Keratinocyte (primary cell): ENCODE measurements at regions not wholly inside any gene's neighbourhood (a gene's known extent, or its start where the extent isn't known, plus 50 kb on each side); places are given as distances from the start of the nearest gene placed in this dataset.

Experiments used
- DNase-seq: peaks from one replicate; pipeline ENCODE4 v3.0.0-alpha.2; 2011; ENCODE audit warnings: low read depth, missing footprints, low spot score
- FAIRE-seq: peaks from 2 replicates; lab custom pipeline; 2011; peaks lifted over from hg19 to GRCh38; lab: Jason Lieb, UNC
- H2AFZ ChIP-seq: 2 replicates; pipeline ENCODE4 v1.6.0; 2012; ENCODE audit warnings: low read length, control low read depth, inconsistent platforms; ENCODE audit not compliant: control insufficient read depth
- H3K27ac ChIP-seq: 2 replicates; pipeline ENCODE4 v1.5.1; 2011; ENCODE audit warnings: low read length; ENCODE audit not compliant: control insufficient read depth, insufficient read depth
- H3K27me3 ChIP-seq: 3 replicates; pipeline ENCODE4 v1.6.0; 2011; ENCODE audit warnings: low read length; ENCODE audit not compliant: control insufficient read depth, insufficient read depth; ENCODE audit errors: extremely low read depth
- H3K36me3 ChIP-seq, 2 experiments: 2 replicates in 1 of 2; 3 replicates in 1 of 2; pipeline ENCODE4 v1.5.1; 2011; ENCODE audit warnings: low read length in 2 of 2, mild to moderate bottlenecking in 1 of 2; ENCODE audit not compliant: control insufficient read depth in 2 of 2, insufficient read depth in 2 of 2; ENCODE audit errors: extremely low read depth in 1 of 2
- H3K4me1 ChIP-seq: 3 replicates; pipeline ENCODE4 v1.5.1; 2011; ENCODE audit warnings: low read length; ENCODE audit not compliant: control insufficient read depth, insufficient read depth; ENCODE audit errors: extremely low read depth
- H3K4me2 ChIP-seq: 3 replicates; pipeline ENCODE4 v1.6.0; 2011; ENCODE audit warnings: low read depth, low read length; ENCODE audit not compliant: control insufficient read depth, insufficient read depth; ENCODE audit errors: extremely low read depth
- H3K4me3 ChIP-seq, 3 experiments: fragments of 200-600 bp in 1 of 3; sonication (generic) in 1 of 3; 2 replicates in 2 of 3; 3 replicates in 1 of 3; pipeline ENCODE4 v1.5.1; 2011 to 2016; ENCODE audit warnings: low read length in 3 of 3, mild to moderate bottlenecking in 3 of 3, control low read depth in 2 of 3, inconsistent platforms in 1 of 3, low read depth in 1 of 3, mixed read lengths in 1 of 3, mixed run types in 1 of 3, moderate library complexity in 1 of 3; ENCODE audit not compliant: control insufficient read depth in 2 of 3, insufficient read depth in 2 of 3; ENCODE audit errors: extremely low read depth in 1 of 3
- H3K79me2 ChIP-seq: 2 replicates; pipeline ENCODE4 v1.6.0; 2012; ENCODE audit warnings: low read length; ENCODE audit not compliant: control insufficient read depth, insufficient read depth
- H3K9ac ChIP-seq: 3 replicates; pipeline ENCODE4 v1.6.0; 2011; ENCODE audit warnings: low read length; ENCODE audit not compliant: control insufficient read depth, insufficient read depth; ENCODE audit errors: extremely low read depth
- H3K9me1 ChIP-seq: 3 replicates; pipeline ENCODE4 v1.6.0; 2011; ENCODE audit warnings: low read length; ENCODE audit not compliant: control insufficient read depth, insufficient read depth; ENCODE audit errors: extremely low read depth
- H3K9me3 ChIP-seq: 2 replicates; pipeline ENCODE4 v1.5.1; 2012; ENCODE audit warnings: low read depth, low read length; ENCODE audit not compliant: control insufficient read depth
- H4K20me1 ChIP-seq: 3 replicates; pipeline ENCODE4 v1.6.0; 2011; ENCODE audit warnings: low read length; ENCODE audit not compliant: control insufficient read depth, insufficient read depth; ENCODE audit errors: extremely low read depth
- CTCF ChIP-seq, 3 experiments: IDR thresholded peaks in 1 of 3; conservative IDR thresholded peaks in 1 of 3; optimal IDR thresholded peaks in 1 of 3; 2 replicates in 2 of 3; 3 replicates in 1 of 3; pipeline versions ENCODE3 to v1.5.1; 2011; ENCODE audit warnings: low read length in 3 of 3, mild to moderate bottlenecking in 3 of 3, moderate library complexity in 2 of 3, control low read depth in 1 of 3, inconsistent platforms in 1 of 3; ENCODE audit not compliant: insufficient read depth in 2 of 3; ENCODE audit errors: extremely low read depth in 1 of 3
- EZH2 ChIP-seq: IDR thresholded peaks from one replicate; pipeline ENCODE4 v1.6.1; 2012; ENCODE audit warnings: inconsistent platforms, mild to moderate bottlenecking, low read length, moderate library complexity
- dilution Hi-C: fragments of 300-500 bp; cut with MboI; formaldehyde crosslinking; loops from one replicate; pipeline ENCODE4 v1.7.0; 2020; ENCODE audit warnings: low sequenced_read_pairs; ENCODE audit not compliant: extremely low pct_ligation_motif_present

DNA sequence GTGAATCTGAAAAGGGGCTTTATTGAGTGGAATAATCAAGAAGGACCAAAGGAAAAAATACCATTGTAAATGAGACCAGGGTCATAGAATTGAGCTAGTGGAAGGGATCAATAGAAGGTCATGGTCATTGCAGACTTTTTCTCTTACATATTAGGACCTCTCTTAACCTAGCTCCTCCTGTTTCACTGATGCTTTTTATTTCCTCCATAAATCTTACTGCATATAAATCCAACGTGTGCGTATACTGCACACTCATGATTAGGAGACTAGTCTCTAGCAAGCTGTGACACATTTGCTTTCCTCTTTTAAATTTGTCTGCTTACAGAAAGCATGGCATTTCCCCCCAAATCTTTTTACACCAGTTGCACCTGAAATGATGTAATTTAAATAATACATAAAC is 179.6 kb upstream of the B3GALT2 start:
- H3K27ac ChIP-seq, result no peak overlapping the region
- no peak overlapping the region for H2AFZ ChIP-seq
- no peak overlapping the region for H3K9ac ChIP-seq
- no peaks in the 10 kb centered on the region for H3K27me3 ChIP-seq
- H3K9me3 ChIP-seq, result no peaks in the 10 kb centered on the region
- TF ChIP-seq EZH2, result no peak
- H3K79me2 ChIP-seq, result no peaks in the 10 kb centered on the region
- dilution Hi-C loops, result no loop called here
- no peak for DNase-seq
- no peaks in the 10 kb centered on the region for H4K20me1 ChIP-seq
- no peak for FAIRE-seq
- no peaks in the 10 kb centered on the region for H3K9me1 ChIP-seq
- no peak overlapping the region for H3K4me3 ChIP-seq
- no peaks in the 10 kb centered on the region for H3K4me1 ChIP-seq
- H3K36me3 ChIP-seq, result no peaks in the 10 kb centered on the region
- H3K4me2 ChIP-seq, result no peak overlapping the region

GRCh38 chr1:193359631-193360030 is 173.2 kb upstream of the B3GALT2 start:
- FAIRE-seq (no peak), DNase-seq (no peak)
- H3K9ac ChIP-seq, result no peak overlapping the region
- H3K9me1 ChIP-seq, result no peaks in the 10 kb centered on the region
- H3K4me3 ChIP-seq, result no peak overlapping the region
- no peak overlapping the region for H2AFZ ChIP-seq
- TF ChIP-seq EZH2 (no peak), CTCF (optimal IDR thresholded peaks at IDR 0.05 in 1 of 3, IDR thresholded peaks at IDR 0.05 in 1 of 3, conservative IDR thresholded peaks at IDR 0.05 in 1 of 3; ENCODE audit: extremely low read depth in 1 of 3, insufficient read depth in 2 of 3, low read length in 3 of 3) (no peak)
- H3K4me2 ChIP-seq, result no peak overlapping the region
- no peaks in the 10 kb centered on the region for H3K79me2 ChIP-seq
- no peaks in the 10 kb centered on the region for H3K27me3 ChIP-seq
- no peaks in the 10 kb centered on the region for H3K9me3 ChIP-seq
- peaks cover 5% of the 10 kb centered on the region for H3K4me1 ChIP-seq
- no peaks in the 10 kb centered on the region for H3K36me3 ChIP-seq
- H4K20me1 ChIP-seq, result no peaks in the 10 kb centered on the region
- H3K27ac ChIP-seq, result no peak overlapping the region
- dilution Hi-C loops, result no loop called here

DNA sequence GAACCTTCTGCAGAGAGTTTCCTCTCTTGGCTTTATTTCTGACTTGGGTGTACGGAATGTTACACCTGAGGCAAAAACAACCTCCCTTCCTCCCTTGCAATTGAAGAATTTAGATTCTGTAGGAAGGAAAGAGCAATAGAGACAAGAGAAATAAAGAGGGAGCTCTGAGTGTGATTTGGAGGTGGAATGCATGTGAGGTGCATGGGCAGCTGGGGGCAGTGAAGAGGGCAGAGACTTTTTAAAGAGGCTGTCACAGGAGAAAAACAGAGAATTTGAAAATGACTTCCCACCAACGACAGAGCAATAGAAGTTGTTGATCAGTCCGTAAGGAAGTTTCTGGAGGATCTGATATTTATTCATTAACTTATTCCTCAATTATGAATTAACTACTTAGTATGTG is 172.0 kb upstream of the B3GALT2 start:
- Histone ChIP-seq H3K79me2 (no peaks in the 10 kb centered on the region), H3K36me3 (no peaks in the 10 kb centered on the region), H2AFZ (no peak overlapping the region), H3K9me1 (no peaks in the 10 kb centered on the region), H3K27me3 (no peaks in the 10 kb centered on the region), H3K27ac (no peak overlapping the region), H3K9me3 (no peaks in the 10 kb centered on the region), H3K9ac (no peak overlapping the region), H3K4me1 (peaks cover 6% of the 10 kb centered on the region), H3K4me2 (no peak overlapping the region), H4K20me1 (no peaks in the 10 kb centered on the region), H3K4me3 (no peak overlapping the region)
- no peak for DNase-seq
- FAIRE-seq, result no peak
- TF ChIP-seq CTCF (optimal IDR thresholded peaks at IDR 0.05 in 1 of 3, IDR thresholded peaks at IDR 0.05 in 1 of 3, conservative IDR thresholded peaks at IDR 0.05 in 1 of 3; ENCODE audit: extremely low read depth in 1 of 3, insufficient read depth in 2 of 3, low read length in 3 of 3) (no peak), EZH2 (no peak)
- dilution Hi-C loops, result no loop called here
